PC-9 (cell line): ENCODE measurements at regions not wholly inside any gene's neighbourhood (a gene's known extent, or its start where the extent isn't known, plus 50 kb on each side); places are given as distances from the start of the nearest gene placed in this dataset.

Experiments used
- CTCF ChIP-seq: fragments of 200-600 bp; sonication (generic); conservative IDR thresholded peaks from 2 replicates; pipeline ENCODE4 v1.6.1; 2017; ENCODE audit warnings: mixed run types, antibody characterized with exemption, mild to moderate bottlenecking, moderate library complexity
- EZH2 ChIP-seq: fragments of 200-600 bp; sonication (generic); IDR thresholded peaks from 2 replicates; pipeline ENCODE4 v1.8.0; 2017; ENCODE audit warnings: antibody characterized with exemption, low read depth

- TF ChIP-seq CTCF: no peak
- TF ChIP-seq EZH2: no peak
These were observed 111.1 kb upstream of the PLEKHA5 start for GRCh38 chr12:19018302-19018970.
